HG02938 (cell line): ENCODE measurements at regions not wholly inside any gene's neighbourhood (a gene's known extent, or its start where the extent isn't known, plus 50 kb on each side); places are given as distances from the start of the nearest gene placed in this dataset.

Source experiments
- ATAC-seq: cut with Tn5 transposase; IDR thresholded peaks from one replicate; pipeline ENCODE4 v1.9.1; 2021; ENCODE audit warnings: mild to moderate bottlenecking, moderate library complexity; ENCODE audit not compliant: unreplicated experiment

DNA sequence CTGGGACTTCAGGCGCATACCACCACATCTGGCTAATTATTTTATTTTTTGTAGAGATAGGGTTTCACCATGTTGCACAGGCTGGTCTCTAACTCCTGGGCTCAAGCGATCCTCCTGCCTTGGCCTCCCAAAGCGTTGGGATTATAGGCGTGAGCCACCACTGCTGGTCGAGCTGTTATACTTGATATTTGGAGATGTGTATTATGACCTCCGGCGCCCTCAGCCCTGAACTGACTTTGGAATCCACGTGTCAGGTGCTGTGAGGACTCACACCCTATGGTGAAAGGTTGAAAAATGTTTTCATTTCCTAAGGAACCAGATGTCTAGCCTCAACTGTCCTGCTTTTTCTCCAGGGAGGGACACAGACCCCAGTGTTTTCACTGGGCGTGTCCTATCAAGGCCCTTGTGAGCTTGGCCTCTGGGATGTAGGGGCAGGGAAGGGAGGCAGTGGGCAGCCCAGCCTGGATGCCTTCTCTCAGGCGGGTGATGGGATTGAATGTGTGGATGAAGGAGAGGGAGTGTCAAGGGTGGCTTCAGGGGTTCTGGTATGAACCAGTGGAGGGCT lies 56.4 kb upstream of the HAAO start:
- ATAC-seq: no peak

- ATAC-seq: no peak
Observed at GRCh38 chr2:42848265-42848664, 55.9 kb upstream of the HAAO start.

- no peak for ATAC-seq
Observed at GRCh38 chr2:42847596-42848151, 55.3 kb upstream of the HAAO start.

DNA sequence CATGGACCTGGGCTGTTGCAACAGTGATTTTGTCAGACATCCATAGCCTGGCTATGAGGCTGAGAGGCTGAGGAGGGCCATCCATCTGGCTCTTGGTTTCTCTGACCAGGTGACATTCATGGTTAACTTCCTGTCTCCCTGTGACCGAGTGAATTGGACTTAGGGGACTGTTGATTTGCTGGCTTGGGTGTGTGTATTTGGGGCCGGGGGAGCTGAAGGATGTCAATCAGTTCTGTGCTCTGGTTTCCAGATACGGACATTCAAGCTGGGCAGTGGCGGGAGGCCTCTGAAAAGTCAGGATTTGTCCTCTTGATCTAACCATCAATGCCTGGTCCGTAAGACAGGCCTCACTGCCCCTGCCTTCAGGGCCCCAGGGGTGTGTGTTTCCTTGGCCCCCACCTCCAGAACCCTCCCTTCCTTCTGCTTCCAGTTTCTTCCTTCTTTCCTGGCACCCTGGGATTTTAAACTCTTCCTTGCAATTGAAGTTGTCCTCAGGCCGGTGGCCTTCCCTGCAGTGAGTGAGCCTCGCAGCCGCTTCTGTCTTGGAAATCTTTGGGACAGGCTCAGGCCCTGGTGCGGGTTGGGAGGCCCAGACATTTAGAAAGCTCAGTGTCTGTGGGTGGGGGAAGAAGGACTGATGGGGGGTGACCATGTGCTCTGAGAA lies 54.7 kb upstream of the HAAO start:
- no peak for ATAC-seq

DNA sequence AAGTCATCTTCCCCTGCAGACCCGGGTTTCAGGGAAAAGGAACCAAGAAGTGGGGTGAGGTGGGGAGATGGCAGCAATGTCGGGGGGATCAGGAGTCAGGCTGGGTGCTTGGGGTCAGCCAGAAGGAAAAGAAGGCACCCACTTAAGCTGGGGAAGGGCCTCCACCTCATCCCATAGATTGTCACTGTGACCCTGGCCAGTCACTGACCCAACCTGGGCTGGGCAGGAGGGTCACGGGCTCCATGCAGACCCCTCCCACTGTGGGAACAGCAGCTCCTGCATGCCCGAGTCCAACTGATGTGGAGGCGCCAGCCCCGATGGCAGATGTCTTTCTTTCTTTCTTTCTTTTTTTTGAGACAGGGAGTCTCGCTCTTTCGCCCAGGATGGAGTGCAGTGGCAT lies 53.6 kb upstream of the HAAO start:
- ATAC-seq: no peak

- ATAC-seq: no peak
Observed at GRCh38 chr2:42844901-42845821, 52.8 kb upstream of the HAAO start.

DNA sequence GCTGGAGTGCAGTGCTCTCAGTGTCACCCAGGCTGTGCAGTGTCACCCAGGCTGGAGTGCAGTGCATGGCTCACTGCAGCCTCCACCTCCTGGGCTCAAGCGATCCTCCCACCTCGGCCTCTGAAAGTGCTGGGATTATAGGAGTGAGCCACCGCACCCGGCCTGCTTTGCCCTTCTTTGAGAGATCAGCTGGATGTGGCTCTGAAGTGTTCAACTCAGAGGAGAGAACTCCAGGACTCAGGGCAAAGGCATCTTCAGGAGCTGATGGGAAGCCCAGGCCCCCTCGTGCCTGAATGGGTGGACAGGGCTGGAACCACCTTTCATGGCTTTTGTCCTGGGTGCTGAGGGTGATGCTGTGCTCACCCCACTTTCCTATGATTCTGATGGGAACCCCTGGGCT lies 52.0 kb upstream of the HAAO start:
- ATAC-seq: no peak

DNA sequence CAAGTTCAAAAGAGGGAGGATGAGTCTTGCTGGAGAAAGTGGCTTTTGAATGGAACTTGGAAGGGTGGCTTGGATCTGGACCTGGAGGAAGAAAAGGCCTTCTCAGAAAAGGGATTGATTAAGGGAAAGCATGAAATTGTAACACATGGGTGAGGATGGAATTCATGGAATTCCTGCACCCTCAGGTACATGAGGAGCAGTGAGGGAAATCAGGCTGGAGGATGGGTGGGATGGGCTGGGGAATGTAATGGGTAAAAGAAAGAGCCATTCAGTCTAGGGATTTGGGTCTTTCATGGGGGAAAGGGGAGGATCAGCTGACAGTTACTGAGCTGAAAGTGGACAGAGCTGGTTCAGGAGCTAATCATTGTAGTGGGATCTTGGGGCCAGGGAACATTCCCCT lies 51.2 kb upstream of the HAAO start:
- no peak for ATAC-seq

GRCh38 chr2:42843131-42843530 lies 50.7 kb upstream of the HAAO start:
- ATAC-seq: no peak

DNA sequence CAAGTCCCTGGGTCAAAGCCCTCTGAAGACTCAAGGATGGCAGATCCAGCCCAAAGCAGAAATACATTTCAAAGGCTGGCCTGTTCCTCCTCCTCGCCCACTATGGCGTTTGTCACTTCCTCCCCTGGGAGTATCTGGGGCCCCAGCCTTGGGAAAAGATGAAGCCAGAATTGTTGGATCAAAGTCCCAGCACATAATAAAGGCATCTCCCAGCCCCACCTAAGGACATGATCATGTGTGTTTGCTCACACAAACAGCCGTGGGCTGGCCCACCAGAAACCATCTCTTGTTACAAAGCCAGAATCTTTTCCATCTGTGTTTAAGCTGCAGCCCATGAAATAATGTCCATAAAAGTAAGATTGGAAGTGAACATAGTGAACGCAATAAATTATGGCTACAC lies 50.1 kb upstream of the HAAO start:
- ATAC-seq: no peak
